ENCODE measurements at regions not wholly inside any gene's neighbourhood (a gene's known extent, or its start where the extent isn't known, plus 50 kb on each side); places are given as distances from the start of the nearest gene placed in this dataset.

GRCh38 chr9:11417782-11418181 lies 805.0 kb upstream of the PTPRD start:
- TF ChIP-seq CTCF (conservative IDR thresholded peaks at IDR 0.05; ENCODE audit: low read length): no peak
- H3K4me3 ChIP-seq (ENCODE audit: low read length): no peak overlapping the region
- DNase-seq (ENCODE audit: low read depth): no peak

GRCh38 chr9:11431490-11431889 lies 818.7 kb upstream of the PTPRD start:
- no peak for TF ChIP-seq CTCF (conservative IDR thresholded peaks at IDR 0.05; ENCODE audit: low read length)
- H3K4me3 ChIP-seq (ENCODE audit: low read length): no peak overlapping the region

GRCh38 chr9:11432361-11432760 lies 819.6 kb upstream of the PTPRD start:
- DNase-seq (ENCODE audit: low read depth): no peak
- TF ChIP-seq CTCF (conservative IDR thresholded peaks at IDR 0.05; ENCODE audit: low read length): no peak
- no peak overlapping the region for H3K4me3 ChIP-seq (ENCODE audit: low read length)

More at GRCh38 chr9:11431490-11431889, 818.7 kb upstream of the PTPRD start:
- DNase-seq (ENCODE audit: low read depth): no peak

- TF ChIP-seq CTCF (conservative IDR thresholded peaks at IDR 0.05; ENCODE audit: low read length): no peak
- H3K4me3 ChIP-seq (ENCODE audit: low read length): no peak overlapping the region
- no peak for DNase-seq (ENCODE audit: low read depth)
Measured at GRCh38 chr9:11443631-11444030, 830.8 kb upstream of the PTPRD start.

- DNase-seq (ENCODE audit: low read depth): no peak
- TF ChIP-seq CTCF (conservative IDR thresholded peaks at IDR 0.05; ENCODE audit: low read length): no peak
- no peak overlapping the region for H3K4me3 ChIP-seq (ENCODE audit: low read length)
Measured at GRCh38 chr9:11457825-11458790, 845.3 kb upstream of the PTPRD start.

GRCh38 chr9:11469745-11470144 lies 856.9 kb upstream of the PTPRD start:
- no peak overlapping the region for H3K4me3 ChIP-seq (ENCODE audit: low read length)
- no peak for DNase-seq (ENCODE audit: low read depth)
- no peak for TF ChIP-seq CTCF (conservative IDR thresholded peaks at IDR 0.05; ENCODE audit: low read length)

- no peak for DNase-seq (ENCODE audit: low read depth)
- TF ChIP-seq CTCF (conservative IDR thresholded peaks at IDR 0.05; ENCODE audit: low read length): no peak
- H3K4me3 ChIP-seq (ENCODE audit: low read length): no peak overlapping the region
Measured at GRCh38 chr9:11471321-11471720, 858.5 kb upstream of the PTPRD start.
